Fibroblast of lung (primary cell): ENCODE measurements at regions not wholly inside any gene's neighbourhood (a gene's known extent, or its start where the extent isn't known, plus 50 kb on each side); places are given as distances from the start of the nearest gene placed in this dataset.
A peak's percentile ranks its signal among the peaks of the same experiment; 100 is the strongest.

Experiments used
- DNase-seq, 2 donors: peaks; one replicate each; pipeline versions ENCODE4 v3.0.0 to v3.0.0-alpha.2; 2010; ENCODE audit warnings: low read depth in 2 of 2
- H2AFZ ChIP-seq: 2 replicates; pipeline ENCODE4 v1.5.1; 2012; ENCODE audit warnings: low read length, control low read depth, inconsistent platforms
- H3K27ac ChIP-seq: 2 replicates; pipeline ENCODE4 v1.5.1; 2011; ENCODE audit warnings: low read length, control low read depth; ENCODE audit not compliant: insufficient read depth
- H3K27me3 ChIP-seq: 2 replicates; pipeline ENCODE4 v1.5.1; 2011; ENCODE audit warnings: mild to moderate bottlenecking, low read length; ENCODE audit not compliant: control insufficient read depth, insufficient read depth
- H3K36me3 ChIP-seq: 2 replicates; pipeline ENCODE4 v1.5.1; 2011; ENCODE audit warnings: low read length; ENCODE audit not compliant: control insufficient read depth, insufficient read depth
- H3K4me1 ChIP-seq: 2 replicates; pipeline ENCODE4 v1.5.1; 2011; ENCODE audit warnings: low read length; ENCODE audit not compliant: control insufficient read depth, insufficient read depth; ENCODE audit errors: extremely low read depth
- H3K4me2 ChIP-seq: 2 replicates; pipeline ENCODE4 v1.5.1; 2011; ENCODE audit warnings: low read length, control low read depth; ENCODE audit not compliant: insufficient read depth; ENCODE audit errors: extremely low read depth
- H3K4me3 ChIP-seq, 4 experiments: fragments of 200-600 bp in 1 of 4; sonication (generic) in 1 of 4; replicated peaks in 1 of 4; 2 replicates each; pipeline ENCODE4 v1.5.1; 2011 to 2016; ENCODE audit warnings: low read length in 4 of 4, low read depth in 3 of 4, mild to moderate bottlenecking in 3 of 4, control low read depth in 2 of 4, inconsistent platforms in 1 of 4, mixed read lengths in 1 of 4; ENCODE audit not compliant: insufficient read depth in 1 of 4; ENCODE audit errors: control extremely low read depth in 1 of 4
- H3K79me2 ChIP-seq: 2 replicates; pipeline ENCODE4 v1.5.1; 2012; ENCODE audit warnings: mild to moderate bottlenecking, low read length, inconsistent platforms; ENCODE audit not compliant: control insufficient read depth, insufficient read depth
- H3K9ac ChIP-seq: 2 replicates; pipeline ENCODE4 v1.5.1; 2011; ENCODE audit warnings: mild to moderate bottlenecking, low read length, control low read depth; ENCODE audit not compliant: insufficient read depth
- H3K9me3 ChIP-seq: 2 replicates; pipeline ENCODE4 v1.5.1; 2012; ENCODE audit warnings: low read depth, low read length; ENCODE audit not compliant: control insufficient read depth, insufficient read depth
- H4K20me1 ChIP-seq: 2 replicates; pipeline ENCODE4 v1.5.1; 2011; ENCODE audit warnings: low read length; ENCODE audit not compliant: control insufficient read depth, insufficient read depth; ENCODE audit errors: extremely low read depth
- CTCF ChIP-seq, 2 donors: IDR thresholded peaks in 1 of 2; conservative IDR thresholded peaks in 1 of 2; 1 replicate in 1 of 2; 2 replicates in 1 of 2; pipeline ENCODE4 v1.5.1; 2011 to 2012; ENCODE audit warnings: low read length in 2 of 2, control low read depth in 1 of 2, inconsistent platforms in 1 of 2, low read depth in 1 of 2, mild to moderate bottlenecking in 1 of 2
- EZH2 ChIP-seq: IDR thresholded peaks from 2 replicates; pipeline ENCODE4 v1.5.1; 2012; ENCODE audit warnings: low read length, control low read depth, mild to moderate bottlenecking; ENCODE audit errors: missing control alignments

- Histone ChIP-seq H3K27me3 (no peaks in the 10 kb centered on the region), H3K4me3 (no peak overlapping the region), H3K27ac (no peak overlapping the region), H3K4me2 (no peak overlapping the region), H4K20me1 (no peaks in the 10 kb centered on the region), H3K79me2 (no peaks in the 10 kb centered on the region), H2AFZ (no peak overlapping the region), H3K9ac (no peak overlapping the region), H3K36me3 (no peaks in the 10 kb centered on the region), H3K9me3 (no peaks in the 10 kb centered on the region), H3K4me1 (no peaks in the 10 kb centered on the region)
- peak in 1 of 2 donors; percentile 90 for DNase-seq
- TF ChIP-seq CTCF (conservative IDR thresholded peaks at IDR 0.05 in 1 of 2, IDR thresholded peaks at IDR 0.05 in 1 of 2; ENCODE audit: low read depth in 1 of 2, low read length in 2 of 2), result no peak
- TF ChIP-seq EZH2, result no peak
These were observed 415.7 kb upstream of the FIGN start for GRCh38 chr2:164151522-164151921.

- H3K4me3 ChIP-seq, result no peak overlapping the region
- H3K4me2 ChIP-seq, result no peak overlapping the region
- H3K27ac ChIP-seq, result no peak overlapping the region
- H3K27me3 ChIP-seq, result no peaks in the 10 kb centered on the region
- no peaks in the 10 kb centered on the region for H3K9me3 ChIP-seq
- no peaks in the 10 kb centered on the region for H3K36me3 ChIP-seq
- no peaks in the 10 kb centered on the region for H4K20me1 ChIP-seq
- peaks cover 2% of the 10 kb centered on the region for H3K4me1 ChIP-seq
- no peak overlapping the region for H2AFZ ChIP-seq
- H3K79me2 ChIP-seq, result no peaks in the 10 kb centered on the region
- TF ChIP-seq EZH2, result no peak
- TF ChIP-seq CTCF (conservative IDR thresholded peaks at IDR 0.05 in 1 of 2, IDR thresholded peaks at IDR 0.05 in 1 of 2; ENCODE audit: low read depth in 1 of 2, low read length in 2 of 2), result no peak
- H3K9ac ChIP-seq, result no peak overlapping the region
- peak in 1 of 2 donors; percentile 67 for DNase-seq
These were observed 414.8 kb upstream of the FIGN start for GRCh38 chr2:164150604-164151003.

- Histone ChIP-seq H3K9ac (no peak overlapping the region), H3K27me3 (no peaks in the 10 kb centered on the region), H3K4me1 (peaks cover 2% of the 10 kb centered on the region), H3K27ac (no peak overlapping the region), H3K9me3 (no peaks in the 10 kb centered on the region), H3K36me3 (no peaks in the 10 kb centered on the region), H3K79me2 (no peaks in the 10 kb centered on the region), H3K4me2 (no peak overlapping the region), H4K20me1 (no peaks in the 10 kb centered on the region), H3K4me3 (no peak overlapping the region), H2AFZ (no peak overlapping the region)
- TF ChIP-seq EZH2 (no peak), CTCF (conservative IDR thresholded peaks at IDR 0.05 in 1 of 2, IDR thresholded peaks at IDR 0.05 in 1 of 2; ENCODE audit: low read depth in 1 of 2, low read length in 2 of 2) (no peak)
- DNase-seq, result peak in 1 of 2 donors; percentile 42
These were observed 410.6 kb upstream of the FIGN start for GRCh38 chr2:164146441-164146840.
